HEK293 (cell line): ENCODE measurements at regions not wholly inside any gene's neighbourhood (a gene's known extent, or its start where the extent isn't known, plus 50 kb on each side); places are given as distances from the start of the nearest gene placed in this dataset.

Experiments used
- CTCF ChIP-seq: fragments of 450-650 bp; formaldehyde crosslinking; IDR thresholded peaks from 2 replicates; pipeline ENCODE4 v1.5.1; 2016; ENCODE audit warnings: missing biosample characterization, missing genetic modification characterization
- ELK4 ChIP-seq: IDR thresholded peaks from 2 replicates; pipeline ENCODE4 v1.6.1; 2011; ENCODE audit warnings: mild to moderate bottlenecking, low read depth, low read length, borderline replicate concordance
- GLIS1 ChIP-seq: fragments of 450-650 bp; formaldehyde crosslinking; IDR thresholded peaks from 2 replicates; pipeline ENCODE4 v1.5.1; 2016; ENCODE audit warnings: missing biosample characterization, missing genetic modification characterization
- ZIC2 ChIP-seq: fragments of 450-650 bp; formaldehyde crosslinking; IDR thresholded peaks from 2 replicates; pipeline ENCODE4 v1.5.1; 2016; ENCODE audit warnings: missing biosample characterization, missing genetic modification characterization
- ZNF510 ChIP-seq: fragments of 450-650 bp; formaldehyde crosslinking; IDR thresholded peaks from 2 replicates; pipeline ENCODE4 v1.5.1; 2018; ENCODE audit warnings: mild to moderate bottlenecking, missing genetic modification characterization, missing biosample characterization; ENCODE audit not compliant: insufficient replicate concordance
- ZNF658 ChIP-seq: fragments of 450-650 bp; formaldehyde crosslinking; IDR thresholded peaks from 2 replicates; pipeline ENCODE4; 2016; ENCODE audit warnings: missing biosample characterization, missing genetic modification characterization
- ZNF660 ChIP-seq: fragments of 450-650 bp; IDR thresholded peaks from 2 replicates; pipeline ENCODE4 v1.5.1; 2018; ENCODE audit warnings: missing biosample characterization, mild to moderate bottlenecking, missing genetic modification characterization
- ZNF76 ChIP-seq: fragments of 450-650 bp; formaldehyde crosslinking; IDR thresholded peaks from 2 replicates; pipeline ENCODE4; 2016; ENCODE audit warnings: low read depth, missing biosample characterization, missing genetic modification characterization, borderline replicate concordance

GRCh38 chr4:182141061-182141460 is 102.1 kb upstream of the TENM3 start:
- TF ChIP-seq ZNF658 (tag by site-specific recombination) = no peak
- TF ChIP-seq CTCF (tag by site-specific recombination) = no peak
- TF ChIP-seq GLIS1 (tag by site-specific recombination) = no peak
- no peak for TF ChIP-seq ZNF510 (tag by site-specific recombination)
- no peak for TF ChIP-seq ZNF660
- no peak for TF ChIP-seq ELK4
- TF ChIP-seq ZIC2 (tag by site-specific recombination) = no peak
- TF ChIP-seq ZNF76 (tag by site-specific recombination) = no peak
